DMS79 treated with DMSO at 0.1 percent for 48 hours (cell line): ENCODE measurements at regions not wholly inside any gene's neighbourhood (a gene's known extent, or its start where the extent isn't known, plus 50 kb on each side); places are given as distances from the start of the nearest gene placed in this dataset.
"Not testable (repeated sequence)": the region's sequence is repeated elsewhere in the genome, so short reads cannot be mapped to it uniquely, and the experiment has no call there.

Experiments used
- DNase-seq: peaks from one replicate; lab custom pipeline; 2025; lab: John Stamatoyannopoulos, UW

DNA sequence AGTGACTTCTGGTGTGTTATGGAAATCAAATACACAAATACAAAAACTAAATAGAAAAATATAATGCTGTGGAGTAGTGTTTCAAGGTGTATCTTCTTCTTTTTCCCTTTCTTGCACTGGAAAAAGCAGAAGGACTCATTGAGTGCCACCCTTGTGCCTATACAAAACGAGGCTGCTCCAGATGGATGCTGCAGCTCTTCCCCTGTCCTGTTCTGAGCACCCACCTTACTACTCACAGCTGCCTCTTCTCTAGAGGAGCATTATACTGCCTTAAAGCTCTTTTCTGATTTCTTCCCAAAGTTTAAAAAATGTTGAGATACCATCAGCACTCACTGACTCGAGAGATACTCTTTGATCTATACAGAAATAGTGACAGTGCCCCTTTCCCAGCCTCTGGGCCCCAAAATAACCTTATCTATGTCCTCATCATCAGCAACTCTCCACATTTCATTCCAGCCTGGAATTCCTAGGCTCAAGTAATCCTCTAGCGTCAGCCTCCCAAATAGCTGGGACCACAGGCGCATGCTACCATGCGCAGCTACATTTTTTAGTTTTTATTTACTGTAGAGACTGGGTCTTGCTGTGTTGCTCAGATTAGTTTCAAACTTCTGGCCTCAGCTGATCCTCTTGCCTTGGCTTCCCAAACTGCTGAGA lies 1356.1 kb upstream of the NRXN1 start:
- DNase-seq: no peak

DNA sequence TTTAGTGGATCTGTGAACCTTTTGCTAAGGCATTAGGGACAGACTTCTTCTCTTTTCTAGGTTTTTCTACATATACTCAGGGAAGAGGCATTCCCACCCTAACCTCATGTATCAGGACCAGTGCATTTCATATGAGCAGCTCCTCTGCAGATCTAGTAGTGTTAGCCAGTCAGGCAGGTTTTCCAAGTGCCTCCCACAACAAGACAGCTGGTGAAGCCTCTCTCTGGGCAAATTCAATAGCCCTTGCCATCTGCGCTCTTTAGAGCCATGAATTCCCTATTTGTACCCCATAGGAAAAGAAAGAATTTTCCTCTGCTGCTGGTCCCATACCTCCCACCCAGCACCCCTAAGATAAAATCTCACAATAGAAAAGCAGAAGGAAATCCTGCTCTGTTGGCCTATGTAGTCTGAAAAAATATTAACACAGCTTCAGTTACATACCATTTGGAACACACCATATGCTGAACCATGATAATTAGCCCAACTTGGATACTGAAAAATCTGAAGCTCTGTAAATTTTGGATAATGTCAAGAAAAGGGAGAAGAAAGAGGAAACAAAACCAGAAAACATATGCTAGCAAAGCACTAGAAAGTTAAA lies 1354.6 kb upstream of the NRXN1 start:
- DNase-seq: no peak

DNA sequence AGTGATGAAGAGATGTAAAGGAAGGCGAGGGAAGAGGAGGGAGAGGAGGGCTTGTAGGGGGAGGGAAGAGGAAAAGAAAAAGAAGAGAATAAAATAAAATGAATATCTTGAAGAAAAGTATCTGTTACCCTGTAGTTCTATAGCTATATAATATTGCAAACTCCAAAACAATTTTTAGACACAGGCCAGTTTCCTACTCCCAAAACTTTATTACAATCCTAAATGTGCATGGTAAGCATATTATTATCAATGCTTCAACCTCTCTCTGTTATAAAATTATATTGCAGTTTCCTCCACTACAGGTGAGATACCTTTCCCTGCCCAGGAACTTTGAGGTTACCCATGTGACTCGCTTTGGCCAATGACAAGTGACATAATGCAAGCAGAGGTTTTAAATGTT lies 1351.6 kb upstream of the NRXN1 start:
- no peak for DNase-seq

- DNase-seq: no peak
These were observed 1337.2 kb upstream of the NRXN1 start for GRCh38 chr2:52369178-52369577.

GRCh38 chr2:52368141-52368540 lies 1336.2 kb upstream of the NRXN1 start:
- DNase-seq: no peak

GRCh38 chr2:52365946-52366345 lies 1334.0 kb upstream of the NRXN1 start:
- no peak for DNase-seq

DNA sequence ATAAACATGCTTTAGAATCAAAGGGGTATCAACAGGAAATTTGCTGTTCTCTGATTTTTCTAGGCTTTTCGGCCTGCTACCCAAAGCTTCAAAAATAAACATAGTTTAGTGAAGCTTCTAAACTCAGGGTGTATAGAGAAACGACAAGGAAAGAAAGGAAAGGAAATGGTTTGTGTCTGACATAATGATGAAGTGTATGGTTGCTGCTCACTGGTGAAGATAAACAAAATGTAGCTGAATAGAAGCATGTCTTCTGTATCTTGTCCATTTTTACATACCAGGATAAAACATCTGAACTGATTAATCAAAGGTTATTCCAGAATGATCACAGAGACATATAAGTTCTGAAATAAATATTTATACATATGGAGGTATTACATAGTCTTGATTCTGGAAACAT lies 1324.6 kb upstream of the NRXN1 start:
- no peak for DNase-seq

DNA sequence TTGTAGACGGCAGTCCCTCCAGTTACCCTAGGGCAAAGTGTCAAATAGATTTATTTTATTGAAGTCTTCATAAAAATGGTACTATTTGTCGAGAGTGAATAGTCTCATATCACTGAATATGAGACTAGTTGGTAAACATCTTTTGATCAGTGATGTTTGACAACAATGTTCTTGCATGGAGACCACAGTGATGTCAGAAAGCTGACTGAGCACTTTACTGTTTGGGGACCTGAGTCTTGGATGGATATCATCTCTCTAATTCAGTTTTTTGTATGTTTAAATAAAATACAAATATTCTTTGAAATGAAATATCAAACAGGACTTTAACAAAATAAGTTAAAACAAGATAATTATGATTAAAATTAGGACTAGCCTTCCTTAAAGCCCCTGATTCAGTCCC lies 1315.4 kb upstream of the NRXN1 start:
- DNase-seq: no peak

- DNase-seq: no peak
These were observed 1313.7 kb upstream of the NRXN1 start for GRCh38 chr2:52345676-52346075.

GRCh38 chr2:52345082-52345481 lies 1313.2 kb upstream of the NRXN1 start:
- no peak for DNase-seq

DNA sequence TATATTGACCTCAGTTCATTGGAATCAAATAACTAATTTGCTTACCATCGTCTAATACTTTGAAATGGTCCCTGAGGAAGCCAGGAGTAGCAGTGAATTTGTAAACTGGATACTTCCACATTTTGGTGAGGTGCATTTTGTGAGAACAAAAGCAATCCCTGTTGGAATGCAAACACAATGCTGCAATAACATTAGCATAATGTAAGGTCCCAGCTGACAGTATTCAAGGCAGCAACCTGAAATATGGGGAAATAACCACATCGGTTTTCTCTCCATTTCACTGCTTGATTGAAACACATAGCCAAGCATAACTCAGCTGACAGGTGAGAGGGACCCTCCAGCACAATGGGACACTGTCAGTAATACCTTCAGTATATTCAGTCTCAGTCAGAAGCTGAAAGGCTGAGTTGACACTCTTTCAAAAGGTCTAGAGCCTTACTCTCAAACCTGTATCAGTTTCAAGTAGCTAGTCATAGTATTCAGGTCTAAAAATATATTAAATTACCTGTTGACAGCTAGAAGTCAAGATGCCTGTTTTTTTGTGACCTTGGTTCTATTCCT lies 1311.9 kb upstream of the NRXN1 start:
- no peak for DNase-seq

GRCh38 chr2:52343010-52343409 lies 1311.1 kb upstream of the NRXN1 start:
- DNase-seq: no peak

DNA sequence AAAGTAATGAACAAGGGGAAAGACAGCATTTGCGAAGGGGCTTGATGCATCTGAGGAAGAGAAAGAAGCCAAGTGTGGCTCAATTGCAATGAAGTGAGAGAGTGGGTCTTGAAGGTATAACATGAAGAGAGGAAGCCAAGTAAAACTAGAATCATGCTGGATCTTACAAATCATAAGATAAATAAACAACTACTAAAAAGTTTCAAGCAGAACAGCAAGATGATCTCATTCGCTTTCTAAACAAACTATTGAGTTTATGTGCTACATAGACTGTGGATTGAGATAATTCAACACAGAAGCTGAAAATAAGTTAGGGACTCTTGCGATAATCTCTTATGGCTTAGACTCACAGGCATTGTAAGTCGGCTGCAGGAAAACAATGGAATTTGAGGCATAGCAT lies 1310.5 kb upstream of the NRXN1 start:
- no peak for DNase-seq

DNA sequence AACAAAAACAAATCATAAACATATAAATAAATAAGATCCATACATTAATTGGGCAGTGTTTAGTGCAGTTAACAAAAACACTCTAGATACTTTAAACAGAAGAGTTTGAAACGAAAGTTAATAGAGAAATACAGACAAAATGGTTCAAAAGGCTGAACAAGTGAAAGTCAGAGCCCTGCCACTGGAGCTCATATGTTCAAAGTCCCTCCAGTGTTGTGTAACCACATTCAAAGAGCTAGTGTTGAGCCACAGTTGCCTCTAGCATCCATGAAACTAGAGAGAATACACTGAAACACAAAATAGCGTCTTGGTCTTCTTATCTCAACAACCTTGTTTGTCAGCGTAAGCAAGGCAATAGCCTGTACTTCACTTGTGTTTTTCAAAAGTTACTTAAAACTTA lies 1309.8 kb upstream of the NRXN1 start:
- DNase-seq: no peak

- DNase-seq: no peak
These were observed 1308.2 kb upstream of the NRXN1 start for GRCh38 chr2:52340171-52340570.

- DNase-seq: not testable (repeated sequence)
These were observed 1305.9 kb upstream of the NRXN1 start for GRCh38 chr2:52337786-52338185.

DNA sequence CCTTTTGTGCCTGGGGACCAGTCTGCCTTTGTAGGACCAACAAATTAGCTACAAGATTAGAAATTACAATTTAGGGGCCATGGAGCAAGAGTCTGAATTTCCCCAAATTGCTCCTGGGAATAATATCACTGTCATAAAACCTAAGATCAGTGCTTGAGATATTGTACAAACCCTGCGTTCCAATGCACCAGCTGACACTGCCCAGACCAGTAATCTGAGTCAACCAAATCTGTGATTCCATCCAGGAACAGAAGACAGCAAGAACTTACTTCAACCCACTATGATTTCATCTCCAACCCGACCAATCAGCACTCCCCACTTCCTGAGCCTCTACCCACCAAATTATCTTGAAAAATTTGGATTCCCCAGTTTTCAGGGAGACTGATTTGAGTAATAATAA lies 1305.0 kb upstream of the NRXN1 start:
- no peak for DNase-seq

DNA sequence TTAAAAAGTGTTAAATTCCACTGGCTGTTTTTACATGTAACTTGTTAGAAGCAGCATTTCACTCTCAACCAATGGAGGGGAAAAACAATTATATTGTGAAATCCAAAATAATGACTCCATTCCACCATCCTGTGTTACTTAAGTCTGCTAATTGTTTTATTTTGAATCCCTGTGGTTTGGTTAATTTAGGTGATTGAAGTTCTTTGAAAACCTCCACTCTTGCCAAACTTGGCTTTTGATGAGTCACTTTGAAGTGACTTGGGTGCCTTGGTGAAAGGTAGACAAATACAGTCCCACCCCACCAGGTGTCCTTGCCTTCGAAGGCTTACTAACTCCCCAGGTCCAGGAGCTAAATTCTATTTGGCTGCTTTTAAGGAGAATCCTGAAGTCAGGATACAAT lies 1303.8 kb upstream of the NRXN1 start:
- no peak for DNase-seq

GRCh38 chr2:52334185-52334584 lies 1302.3 kb upstream of the NRXN1 start:
- DNase-seq: no peak

DNA sequence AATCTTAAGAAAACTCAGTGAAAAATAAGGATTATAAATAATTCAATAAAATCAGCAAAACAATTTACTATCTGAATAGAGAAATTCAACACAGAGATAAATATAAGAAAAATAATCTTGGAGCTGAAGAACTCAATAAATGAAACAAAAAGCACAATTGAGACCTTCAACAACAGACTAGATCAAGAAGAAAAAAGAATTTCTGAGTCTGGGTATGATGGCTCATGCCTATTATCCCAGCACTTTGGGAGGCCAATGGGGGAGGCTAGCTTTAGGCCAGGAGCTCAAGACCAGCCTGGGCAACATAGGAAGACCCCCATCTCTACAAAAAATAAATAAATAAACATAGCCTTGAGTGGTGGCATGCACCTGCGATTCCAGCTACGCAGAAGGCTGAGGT lies 1295.7 kb upstream of the NRXN1 start:
- no peak for DNase-seq

GRCh38 chr2:52314231-52314630 lies 1282.3 kb upstream of the NRXN1 start:
- DNase-seq: no peak

- DNase-seq: no peak
These were observed 1280.6 kb upstream of the NRXN1 start for GRCh38 chr2:52312486-52312885.

DNA sequence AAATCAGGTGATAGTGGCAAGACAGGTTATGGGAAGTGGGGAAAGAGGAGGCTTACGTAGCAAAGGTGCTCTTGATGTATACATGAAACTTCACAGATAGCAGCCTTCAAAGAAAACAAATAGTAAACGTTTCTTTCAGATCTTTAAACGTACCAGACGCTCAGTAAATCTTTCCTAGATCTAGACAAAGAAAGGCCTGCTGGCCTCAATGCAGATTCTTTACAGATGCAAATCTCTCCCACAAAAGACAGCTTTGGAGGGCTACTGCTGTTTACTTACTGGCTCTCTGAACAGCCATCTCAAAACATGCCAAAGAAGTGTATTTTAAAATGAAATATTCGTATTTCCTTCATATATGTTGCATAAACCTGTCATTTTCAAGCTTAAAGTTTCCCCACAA lies 1279.9 kb upstream of the NRXN1 start:
- no peak for DNase-seq

GRCh38 chr2:52308156-52308555 lies 1276.2 kb upstream of the NRXN1 start:
- DNase-seq: no peak
